CD14-positive monocyte (primary cell): ENCODE measurements at regions not wholly inside any gene's neighbourhood (a gene's known extent, or its start where the extent isn't known, plus 50 kb on each side); places are given as distances from the start of the nearest gene placed in this dataset.

Source experiments
- DNase-seq, 3 donors: peaks; one replicate each; pipeline ENCODE4 v3.0.0-alpha.2; 2011 to 2022
- H2AFZ ChIP-seq: 2 replicates; pipeline ENCODE4 v1.6.0; 2012; ENCODE audit warnings: mild to moderate bottlenecking, low read depth, low read length, inconsistent platforms; ENCODE audit not compliant: insufficient read depth, poor library complexity, severe bottlenecking
- H3K27ac ChIP-seq, 2 donors: 1 replicate in 1 of 2; 2 replicates in 1 of 2; pipeline ENCODE4 v1.5.1; 2012 to 2013; ENCODE audit warnings: low read length in 2 of 2, control low read depth in 1 of 2, inconsistent platforms in 1 of 2, low read depth in 1 of 2, mild to moderate bottlenecking in 1 of 2
- H3K27me3 ChIP-seq, 2 donors: one replicate each; pipeline versions ENCODE4 v1.6.0 to v1.6.1; 2011 to 2013; ENCODE audit warnings: low read length in 2 of 2; ENCODE audit not compliant: control insufficient read depth in 2 of 2, insufficient read depth in 2 of 2
- H3K36me3 ChIP-seq, 2 donors: replicated peaks in 1 of 2; 1 replicate in 1 of 2; 2 replicates in 1 of 2; pipeline versions ENCODE4 v1.5.1 to v1.6.1; 2012 to 2013; ENCODE audit warnings: low read length in 2 of 2, control low read depth in 1 of 2, inconsistent platforms in 1 of 2, mild to moderate bottlenecking in 1 of 2; ENCODE audit not compliant: insufficient read depth in 2 of 2, control insufficient read depth in 1 of 2
- H3K4me1 ChIP-seq, 2 donors: 1 replicate in 1 of 2; 2 replicates in 1 of 2; pipeline versions ENCODE4 v1.5.1 to v1.6.1; 2012 to 2013; ENCODE audit warnings: low read length in 2 of 2, control low read depth in 1 of 2, inconsistent platforms in 1 of 2, mild to moderate bottlenecking in 1 of 2, moderate library complexity in 1 of 2; ENCODE audit not compliant: insufficient read depth in 2 of 2, control insufficient read depth in 1 of 2
- H3K4me2 ChIP-seq: replicated peaks from 2 replicates; pipeline ENCODE3; 2012; ENCODE audit warnings: low read length, moderate library complexity, mild to moderate bottlenecking; ENCODE audit not compliant: poor library complexity, severe bottlenecking; ENCODE audit errors: extremely low read depth
- H3K4me3 ChIP-seq, 3 experiments: fragments of 200-600 bp in 1 of 3; sonication (generic) in 1 of 3; replicated peaks in 1 of 3; 1 replicate in 2 of 3; 2 replicates in 1 of 3; pipeline ENCODE4 v1.5.1; 2011 to 2013; ENCODE audit warnings: low read length in 3 of 3, mild to moderate bottlenecking in 3 of 3, control low read depth in 2 of 3, low read depth in 2 of 3, inconsistent platforms in 1 of 3, moderate library complexity in 1 of 3
- H3K79me2 ChIP-seq: 2 replicates; pipeline ENCODE4 v1.6.0; 2012; ENCODE audit warnings: mild to moderate bottlenecking, control low read depth, inconsistent platforms, low read length, moderate library complexity; ENCODE audit not compliant: insufficient read depth
- H3K9ac ChIP-seq: 2 replicates; pipeline ENCODE4 v1.6.0; 2017; ENCODE audit warnings: low read length, mild to moderate bottlenecking; ENCODE audit not compliant: insufficient read depth, poor library complexity, severe bottlenecking
- H3K9me3 ChIP-seq, 2 donors: replicated peaks in 1 of 2; 1 replicate in 1 of 2; 2 replicates in 1 of 2; pipeline versions ENCODE4 v1.5.1 to v1.6.1; 2012 to 2013; ENCODE audit warnings: low read length in 2 of 2, control low read depth in 1 of 2; ENCODE audit not compliant: control insufficient read depth in 1 of 2, insufficient read depth in 1 of 2
- H4K20me1 ChIP-seq: 2 replicates; pipeline ENCODE4 v1.6.0; 2012; ENCODE audit warnings: mild to moderate bottlenecking, low read length, control low read depth, moderate library complexity; ENCODE audit not compliant: insufficient read depth
- H3K27ac Mint-ChIP-seq, 7 donors: one replicate each; pipeline ENCODE4 v1.8.0; 2020; ENCODE audit warnings: mild to moderate bottlenecking in 7 of 7, mixed read lengths in 7 of 7, moderate library complexity in 6 of 7, inconsistent platforms in 2 of 7
- H3K27me3 Mint-ChIP-seq, 3 donors: one replicate each; pipeline ENCODE4 v1.8.0; 2021 to 2022; ENCODE audit warnings: low read depth in 3 of 3, mild to moderate bottlenecking in 3 of 3, mixed read lengths in 3 of 3, moderate library complexity in 3 of 3, inconsistent platforms in 1 of 3
- H3K36me3 Mint-ChIP-seq, 2 donors: one replicate each; pipeline ENCODE4 v1.8.0; 2020; ENCODE audit warnings: mixed read lengths in 2 of 2, inconsistent platforms in 1 of 2, mild to moderate bottlenecking in 1 of 2
- H3K4me1 Mint-ChIP-seq: one replicate; pipeline ENCODE4 v1.8.0; 2020; ENCODE audit warnings: mild to moderate bottlenecking, mixed read lengths
- H3K4me3 Mint-ChIP-seq, 2 donors: one replicate each; pipeline ENCODE4 v1.8.0; 2020; ENCODE audit warnings: mild to moderate bottlenecking in 2 of 2, mixed read lengths in 2 of 2, moderate library complexity in 1 of 2
- H3K9me3 Mint-ChIP-seq, 7 donors: one replicate each; pipeline ENCODE4 v1.8.0; 2020 to 2022; ENCODE audit warnings: mixed read lengths in 7 of 7, mild to moderate bottlenecking in 6 of 7, moderate library complexity in 6 of 7, inconsistent platforms in 2 of 7
- CTCF ChIP-seq: fragments of 200-600 bp; IDR thresholded peaks from one replicate; pipeline ENCODE4 v1.8.0; 2022; ENCODE audit warnings: antibody characterized with exemption, mild to moderate bottlenecking
- WGBS: methylation state at CpG from one replicate; pipeline ENCODE4 v1.1.5; 2013; ENCODE audit warnings: missing lambda C conversion rate; ENCODE audit not compliant: insufficient coverage; 5-methylcytosine and 5-hydroxymethylcytosine counted together
- intact Hi-C, 2 donors: fragments of 100-400 bp; cut with micrococcal nuclease; formaldehyde crosslinking; loops; one replicate each; pipeline versions ENCODE4 v1.15.0 to v1.15.1; 2023

GRCh38 chr6:87908978-87909811 lies 138.4 kb upstream of the SPACA1 start:
- no peak overlapping the region for H3K4me3 ChIP-seq
- peaks cover 0 to 11% (median 0%) of the 10 kb centered on the region in 7 donors for H3K9me3 Mint-ChIP-seq
- H3K9ac ChIP-seq = no peak overlapping the region
- DNase-seq = no peak
- H3K36me3 Mint-ChIP-seq = no peaks in the 10 kb centered on the region
- intact Hi-C loops = no loop called here
- no peak overlapping the region for H3K4me3 Mint-ChIP-seq
- H3K4me1 ChIP-seq = peaks cover 4 to 7% of the 10 kb centered on the region in 2 donors
- peaks cover 19 to 36% (median 29%) of the 10 kb centered on the region in 3 donors for H3K27me3 Mint-ChIP-seq
- H3K27ac ChIP-seq = no peak overlapping the region
- peaks cover 4% of the 10 kb centered on the region for H3K4me1 Mint-ChIP-seq
- no CpG with 5 or more reads among the region's 6 CpGs for WGBS
- H3K9me3 ChIP-seq = no peaks in the 10 kb centered on the region
- H3K27ac Mint-ChIP-seq = no peak overlapping the region
- no peak overlapping the region for H3K4me2 ChIP-seq
- H3K27me3 ChIP-seq = peaks cover 31 to 34% of the 10 kb centered on the region in 2 donors
- H3K79me2 ChIP-seq = no peaks in the 10 kb centered on the region
- TF ChIP-seq CTCF = no peak
- H2AFZ ChIP-seq = no peak overlapping the region
- H3K36me3 ChIP-seq = no peaks in the 10 kb centered on the region
- H4K20me1 ChIP-seq = no peaks in the 10 kb centered on the region

GRCh38 chr6:87907521-87907920 lies 140.1 kb upstream of the SPACA1 start:
- Mint-ChIP-seq H3K27me3 (peaks cover 19 to 34% (median 27%) of the 10 kb centered on the region in 3 donors), H3K4me3 (no peak overlapping the region), H3K27ac (no peak overlapping the region), H3K4me1 (peaks cover 18% of the 10 kb centered on the region), H3K36me3 (no peaks in the 10 kb centered on the region), H3K9me3 (peaks cover 0 to 9% (median 0%) of the 10 kb centered on the region in 7 donors)
- H3K36me3 ChIP-seq = no peaks in the 10 kb centered on the region
- no peak for TF ChIP-seq CTCF
- no peak overlapping the region for H3K9ac ChIP-seq
- peaks cover 18 to 24% of the 10 kb centered on the region in 2 donors for H3K4me1 ChIP-seq
- no peak overlapping the region for H3K4me2 ChIP-seq
- no peaks in the 10 kb centered on the region for H3K9me3 ChIP-seq
- H3K27ac ChIP-seq = no peak overlapping the region
- intact Hi-C loops = no loop called here
- peaks cover 30 to 34% of the 10 kb centered on the region in 2 donors for H3K27me3 ChIP-seq
- no peaks in the 10 kb centered on the region for H3K79me2 ChIP-seq
- no peak for DNase-seq
- WGBS = no CpG with 5 or more reads among the region's 2 CpGs
- no peak overlapping the region for H3K4me3 ChIP-seq
- H4K20me1 ChIP-seq = no peaks in the 10 kb centered on the region
- peak overlapping the region; percentile 33 for H2AFZ ChIP-seq
